Fibroblast of upper back skin (primary cell): ENCODE measurements at regions not wholly inside any gene's neighbourhood (a gene's known extent, or its start where the extent isn't known, plus 50 kb on each side); places are given as distances from the start of the nearest gene placed in this dataset.

ENCODE experiments used
- DNase-seq: peaks from one replicate; pipeline ENCODE4 v3.0.0-alpha.2; 2013

DNA sequence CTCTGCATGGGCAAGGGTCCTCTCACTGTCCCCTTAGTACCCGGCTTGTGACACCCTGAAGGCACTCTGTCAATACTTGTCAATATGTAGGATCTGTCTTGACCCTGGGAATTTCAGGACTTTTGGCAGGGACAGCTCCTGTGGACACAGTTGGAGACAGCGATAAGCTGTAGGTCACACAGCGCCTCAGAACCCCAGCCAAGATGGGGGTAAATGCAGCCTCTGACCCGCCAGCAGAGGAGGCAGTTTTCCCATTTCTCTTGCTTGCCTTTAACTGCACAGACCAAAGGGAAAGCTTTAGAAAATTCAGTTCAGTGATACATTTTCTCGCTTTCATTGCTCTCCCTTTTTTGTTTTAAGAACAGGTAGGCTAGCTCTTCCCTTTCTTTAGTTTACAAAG is 54.8 kb upstream of the KLHL29 start:
- DNase-seq: peak; percentile 17
